ENCODE measurements at regions not wholly inside any gene's neighbourhood (a gene's known extent, or its start where the extent isn't known, plus 50 kb on each side); places are given as distances from the start of the nearest gene placed in this dataset.

- no peak for DNase-seq (ENCODE audit: low read depth)
These were observed 337.4 kb downstream of the LPIN1 start for GRCh38 chr2:12083713-12084419.

- no peak for DNase-seq (ENCODE audit: low read depth)
These were observed 340.7 kb downstream of the LPIN1 start for GRCh38 chr2:12087175-12087574.

GRCh38 chr2:12087671-12088380, 341.4 kb downstream of the LPIN1 start:
- DNase-seq (ENCODE audit: low read depth) = peak; percentile 51

GRCh38 chr2:12089001-12089400, 342.6 kb downstream of the LPIN1 start:
- no peak for DNase-seq (ENCODE audit: low read depth)

GRCh38 chr2:12089496-12089895, 343.1 kb downstream of the LPIN1 start:
- DNase-seq (ENCODE audit: low read depth) = no peak

- DNase-seq (ENCODE audit: low read depth) = no peak
These were observed 343.6 kb downstream of the LPIN1 start for GRCh38 chr2:12090072-12090471.

- no peak for DNase-seq (ENCODE audit: low read depth)
These were observed 344.2 kb downstream of the LPIN1 start for GRCh38 chr2:12090590-12090989.

- DNase-seq (ENCODE audit: low read depth) = peak; percentile 56
These were observed 344.9 kb downstream of the LPIN1 start for GRCh38 chr2:12091201-12091806.

GRCh38 chr2:12094134-12094533, 347.7 kb downstream of the LPIN1 start:
- DNase-seq (ENCODE audit: low read depth) = no peak

GRCh38 chr2:12096051-12096787, 349.8 kb downstream of the LPIN1 start:
- no peak for DNase-seq (ENCODE audit: low read depth)

GRCh38 chr2:12096788-12097449, 350.5 kb downstream of the LPIN1 start:
- DNase-seq (ENCODE audit: low read depth) = no peak

- no peak for DNase-seq (ENCODE audit: low read depth)
These were observed 351.4 kb downstream of the LPIN1 start for GRCh38 chr2:12097859-12098258.

GRCh38 chr2:12099374-12099773, 352.9 kb downstream of the LPIN1 start:
- DNase-seq (ENCODE audit: low read depth) = no peak

- no peak for DNase-seq (ENCODE audit: low read depth)
These were observed 356.2 kb downstream of the LPIN1 start for GRCh38 chr2:12102679-12103078.

GRCh38 chr2:12105180-12105579, 358.7 kb downstream of the LPIN1 start:
- no peak for DNase-seq (ENCODE audit: low read depth)

- peak; percentile 99 for DNase-seq (ENCODE audit: low read depth)
These were observed 360.1 kb downstream of the LPIN1 start for GRCh38 chr2:12106440-12107080.

GRCh38 chr2:12107321-12107720, 360.9 kb downstream of the LPIN1 start:
- DNase-seq (ENCODE audit: low read depth) = no peak

GRCh38 chr2:12107939-12108338, 361.5 kb downstream of the LPIN1 start:
- no peak for DNase-seq (ENCODE audit: low read depth)

GRCh38 chr2:12109363-12110017, 363.1 kb downstream of the LPIN1 start:
- DNase-seq (ENCODE audit: low read depth) = no peak

- DNase-seq (ENCODE audit: low read depth) = no peak
These were observed 363.6 kb downstream of the LPIN1 start for GRCh38 chr2:12110074-12110473.

GRCh38 chr2:12110481-12110880, 364.0 kb downstream of the LPIN1 start:
- DNase-seq (ENCODE audit: low read depth) = no peak
